MM.1S (cell line): ENCODE measurements at regions not wholly inside any gene's neighbourhood (a gene's known extent, or its start where the extent isn't known, plus 50 kb on each side); places are given as distances from the start of the nearest gene placed in this dataset.

Experiments
- DNase-seq: peaks from one replicate; pipeline ENCODE4 v3.0.0-alpha.2; 2015
- H2AFZ ChIP-seq: fragments of 300-600 bp; sonication (generic); 2 replicates; pipeline ENCODE4 v1.6.0; 2016; ENCODE audit warnings: antibody characterized with exemption, low read length
- H3F3A ChIP-seq: fragments of 300-600 bp; sonication (generic); 2 replicates; pipeline ENCODE4 v1.6.1; 2016; ENCODE audit warnings: mild to moderate bottlenecking, antibody characterized with exemption, low read length, moderate library complexity, mixed read lengths; ENCODE audit not compliant: insufficient read depth
- H3K27ac ChIP-seq: fragments of 300-600 bp; sonication (generic); 2 replicates; pipeline ENCODE4 v1.5.1; 2016; ENCODE audit warnings: mild to moderate bottlenecking, low read length
- H3K27me3 ChIP-seq: fragments of 300-600 bp; sonication (generic); replicated peaks from 2 replicates; pipeline ENCODE4 v1.6.0; 2016; ENCODE audit warnings: low read length; ENCODE audit not compliant: insufficient read depth
- H3K36me3 ChIP-seq: fragments of 300-600 bp; sonication (generic); replicated peaks from 2 replicates; pipeline ENCODE4 v1.6.1; 2016; ENCODE audit warnings: mild to moderate bottlenecking, low read length, mixed read lengths; ENCODE audit not compliant: insufficient read depth
- H3K4me1 ChIP-seq: fragments of 300-600 bp; sonication (generic); 2 replicates; pipeline ENCODE4 v1.6.1; 2016; ENCODE audit warnings: low read length, mixed read lengths
- H3K4me2 ChIP-seq: fragments of 300-600 bp; sonication (generic); 2 replicates; pipeline ENCODE4 v1.6.0; 2016; ENCODE audit warnings: low read depth, low read length
- H3K4me3 ChIP-seq: fragments of 300-600 bp; sonication (generic); 2 replicates; pipeline ENCODE4 v1.5.1; 2016; ENCODE audit warnings: low read length, mixed read lengths
- H3K79me2 ChIP-seq: fragments of 300-600 bp; sonication (generic); 2 replicates; pipeline ENCODE4 v1.6.1; 2016; ENCODE audit warnings: mixed run types, low read length, mixed read lengths
- H3K9ac ChIP-seq: fragments of 300-600 bp; sonication (generic); 2 replicates; pipeline ENCODE4 v1.6.1; 2016; ENCODE audit warnings: low read length, mixed read lengths
- H3K9me2 ChIP-seq: fragments of 300-600 bp; sonication (generic); replicated peaks from 2 replicates; pipeline ENCODE4 v1.6.1; 2016; ENCODE audit warnings: mild to moderate bottlenecking, low read length, mixed read lengths; ENCODE audit not compliant: insufficient read depth
- H3K9me3 ChIP-seq: fragments of 300-600 bp; sonication (generic); replicated peaks from 2 replicates; pipeline ENCODE4 v1.6.1; 2016; ENCODE audit warnings: mild to moderate bottlenecking, low read length, mixed read lengths; ENCODE audit not compliant: insufficient read depth
- H4K20me1 ChIP-seq: fragments of 300-600 bp; sonication (generic); 2 replicates; pipeline ENCODE4 v1.6.1; 2016; ENCODE audit warnings: mild to moderate bottlenecking, low read length, moderate library complexity, mixed read lengths; ENCODE audit not compliant: insufficient read depth
- EZH2 ChIP-seq: fragments of 300-600 bp; sonication (generic); optimal IDR thresholded peaks from 2 replicates; pipeline ENCODE3; 2017; ENCODE audit warnings: low read depth, mild to moderate bottlenecking, antibody characterized with exemption, low read length, mixed read lengths
- EZH2phosphoT487 ChIP-seq: fragments of 300-600 bp; sonication (generic); IDR thresholded peaks from 2 replicates; pipeline ENCODE4 v1.6.1; 2018; ENCODE audit warnings: antibody characterized with exemption, low read length
- TF ChIP-seq, protein P1 (sequence below): fragments of 300-600 bp; sonication (generic); IDR thresholded peaks from 2 replicates; pipeline ENCODE4 v1.5.1; 2016; ENCODE audit warnings: antibody characterized with exemption, low read length, mixed read lengths

DNA sequence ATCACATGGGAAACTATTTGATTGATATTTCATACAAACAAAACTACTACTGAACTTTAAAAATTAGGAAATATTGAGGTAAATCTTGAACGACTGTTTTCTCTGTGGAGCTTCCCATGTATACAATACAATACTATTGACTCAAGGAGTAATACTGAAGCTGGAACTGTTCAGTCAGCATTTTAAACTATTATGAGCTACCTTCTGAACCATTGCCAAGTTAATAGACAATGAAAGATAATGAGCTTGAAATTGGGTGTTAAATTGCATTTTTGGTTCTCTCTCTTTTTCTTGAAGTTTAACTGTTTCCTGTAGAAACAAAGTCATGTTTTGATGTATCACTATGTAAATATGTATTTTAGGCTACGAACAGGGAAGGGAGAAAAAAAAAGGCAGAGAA lies 569.2 kb downstream of the ZEB2 start:
- H3K4me2 ChIP-seq, result no peak overlapping the region
- H3K9me3 ChIP-seq, result no peaks in the 10 kb centered on the region
- H3K4me1 ChIP-seq, result no peaks in the 10 kb centered on the region
- H3K79me2 ChIP-seq, result no peaks in the 10 kb centered on the region
- no peaks in the 10 kb centered on the region for H3K9me2 ChIP-seq
- no peaks in the 10 kb centered on the region for H3F3A ChIP-seq
- H3K27ac ChIP-seq, result no peak overlapping the region
- no peak overlapping the region for H3K9ac ChIP-seq
- DNase-seq, result no peak
- no peaks in the 10 kb centered on the region for H3K27me3 ChIP-seq
- H3K36me3 ChIP-seq, result no peaks in the 10 kb centered on the region
- no peak overlapping the region for H2AFZ ChIP-seq
- no peaks in the 10 kb centered on the region for H4K20me1 ChIP-seq
- TF ChIP-seq EZH2, result no peak
- TF ChIP-seq, protein P1, sequence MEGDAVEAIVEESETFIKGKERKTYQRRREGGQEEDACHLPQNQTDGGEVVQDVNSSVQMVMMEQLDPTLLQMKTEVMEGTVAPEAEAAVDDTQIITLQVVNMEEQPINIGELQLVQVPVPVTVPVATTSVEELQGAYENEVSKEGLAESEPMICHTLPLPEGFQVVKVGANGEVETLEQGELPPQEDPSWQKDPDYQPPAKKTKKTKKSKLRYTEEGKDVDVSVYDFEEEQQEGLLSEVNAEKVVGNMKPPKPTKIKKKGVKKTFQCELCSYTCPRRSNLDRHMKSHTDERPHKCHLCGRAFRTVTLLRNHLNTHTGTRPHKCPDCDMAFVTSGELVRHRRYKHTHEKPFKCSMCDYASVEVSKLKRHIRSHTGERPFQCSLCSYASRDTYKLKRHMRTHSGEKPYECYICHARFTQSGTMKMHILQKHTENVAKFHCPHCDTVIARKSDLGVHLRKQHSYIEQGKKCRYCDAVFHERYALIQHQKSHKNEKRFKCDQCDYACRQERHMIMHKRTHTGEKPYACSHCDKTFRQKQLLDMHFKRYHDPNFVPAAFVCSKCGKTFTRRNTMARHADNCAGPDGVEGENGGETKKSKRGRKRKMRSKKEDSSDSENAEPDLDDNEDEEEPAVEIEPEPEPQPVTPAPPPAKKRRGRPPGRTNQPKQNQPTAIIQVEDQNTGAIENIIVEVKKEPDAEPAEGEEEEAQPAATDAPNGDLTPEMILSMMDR, result no peak
- no peak for TF ChIP-seq EZH2phosphoT487
- no peak overlapping the region for H3K4me3 ChIP-seq

GRCh38 chr2:143949121-143949848 lies 570.6 kb downstream of the ZEB2 start:
- no peak overlapping the region for H2AFZ ChIP-seq
- no peaks in the 10 kb centered on the region for H3K27me3 ChIP-seq
- H3K9me3 ChIP-seq, result no peaks in the 10 kb centered on the region
- H3K4me1 ChIP-seq, result no peaks in the 10 kb centered on the region
- DNase-seq, result no peak
- no peaks in the 10 kb centered on the region for H3K36me3 ChIP-seq
- H3K4me2 ChIP-seq, result no peak overlapping the region
- TF ChIP-seq, protein P1, result no peak
- no peak for TF ChIP-seq EZH2
- no peak for TF ChIP-seq EZH2phosphoT487
- no peak overlapping the region for H3K4me3 ChIP-seq
- H3K79me2 ChIP-seq, result no peaks in the 10 kb centered on the region
- H3K9me2 ChIP-seq, result no peaks in the 10 kb centered on the region
- no peaks in the 10 kb centered on the region for H4K20me1 ChIP-seq
- H3K27ac ChIP-seq, result no peak overlapping the region
- no peaks in the 10 kb centered on the region for H3F3A ChIP-seq
- no peak overlapping the region for H3K9ac ChIP-seq

DNA sequence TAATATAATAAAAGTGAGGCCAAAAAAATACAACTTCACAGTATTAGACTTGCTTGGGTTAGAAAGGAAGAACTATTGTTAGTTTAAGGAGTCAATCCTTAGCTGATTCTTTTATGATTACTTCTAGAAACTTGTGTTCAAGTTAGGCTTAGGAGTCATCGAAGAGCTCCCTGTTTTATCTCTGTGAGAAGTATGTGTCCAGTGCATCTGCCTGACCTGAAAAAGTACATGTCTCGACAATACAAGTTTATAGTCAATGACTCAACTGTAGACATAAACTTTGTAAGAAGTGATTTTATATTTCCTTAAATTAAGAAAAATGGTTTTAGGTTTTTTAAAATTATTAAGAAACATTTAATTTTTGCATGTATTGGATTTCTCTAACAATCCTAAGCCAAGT lies 571.2 kb downstream of the ZEB2 start:
- no peak overlapping the region for H3K4me2 ChIP-seq
- no peak overlapping the region for H3K9ac ChIP-seq
- H3K9me2 ChIP-seq, result no peaks in the 10 kb centered on the region
- H3K27ac ChIP-seq, result no peak overlapping the region
- no peaks in the 10 kb centered on the region for H3K4me1 ChIP-seq
- H4K20me1 ChIP-seq, result no peaks in the 10 kb centered on the region
- DNase-seq, result no peak
- H2AFZ ChIP-seq, result no peak overlapping the region
- H3K27me3 ChIP-seq, result no peaks in the 10 kb centered on the region
- H3K9me3 ChIP-seq, result no peaks in the 10 kb centered on the region
- H3K79me2 ChIP-seq, result no peaks in the 10 kb centered on the region
- no peaks in the 10 kb centered on the region for H3F3A ChIP-seq
- H3K36me3 ChIP-seq, result no peaks in the 10 kb centered on the region
- H3K4me3 ChIP-seq, result no peak overlapping the region
- TF ChIP-seq, protein P1, result no peak
- no peak for TF ChIP-seq EZH2
- no peak for TF ChIP-seq EZH2phosphoT487
